ENCODE measurements at regions not wholly inside any gene's neighbourhood (a gene's known extent, or its start where the extent isn't known, plus 50 kb on each side); places are given as distances from the start of the nearest gene placed in this dataset.

DNA sequence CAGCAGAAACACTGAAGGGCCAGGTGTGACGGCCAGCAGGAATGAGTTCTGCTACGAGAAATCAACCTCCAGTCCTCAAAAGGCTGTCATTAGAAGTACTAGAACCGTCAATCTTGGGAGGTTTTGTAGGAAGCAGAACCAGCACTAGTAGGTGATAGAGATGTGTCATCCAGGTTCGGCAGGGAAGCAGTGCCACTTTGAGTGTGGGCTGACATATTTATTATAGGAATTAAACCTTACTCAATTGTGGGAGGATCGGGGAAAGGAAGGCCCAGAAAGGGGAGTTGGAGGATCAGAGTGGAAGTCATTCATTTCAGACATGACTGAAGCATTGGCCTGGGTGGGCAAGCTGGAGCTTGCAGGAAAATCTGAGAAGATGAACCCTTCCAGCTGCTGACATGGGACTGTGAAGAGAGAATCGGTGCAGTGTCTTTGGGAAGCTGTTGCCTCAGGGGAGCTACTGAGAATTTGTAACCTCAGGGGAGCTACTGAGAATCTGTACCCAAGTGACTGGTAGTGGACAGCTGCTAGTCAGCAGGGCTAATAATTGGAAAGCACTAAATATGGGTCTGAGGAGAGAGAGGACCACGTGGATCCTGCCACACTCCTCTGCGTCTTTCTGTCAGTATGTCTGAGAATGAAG is 177.4 kb downstream of the SPRY1 start:
- TF ChIP-seq, protein P1, sequence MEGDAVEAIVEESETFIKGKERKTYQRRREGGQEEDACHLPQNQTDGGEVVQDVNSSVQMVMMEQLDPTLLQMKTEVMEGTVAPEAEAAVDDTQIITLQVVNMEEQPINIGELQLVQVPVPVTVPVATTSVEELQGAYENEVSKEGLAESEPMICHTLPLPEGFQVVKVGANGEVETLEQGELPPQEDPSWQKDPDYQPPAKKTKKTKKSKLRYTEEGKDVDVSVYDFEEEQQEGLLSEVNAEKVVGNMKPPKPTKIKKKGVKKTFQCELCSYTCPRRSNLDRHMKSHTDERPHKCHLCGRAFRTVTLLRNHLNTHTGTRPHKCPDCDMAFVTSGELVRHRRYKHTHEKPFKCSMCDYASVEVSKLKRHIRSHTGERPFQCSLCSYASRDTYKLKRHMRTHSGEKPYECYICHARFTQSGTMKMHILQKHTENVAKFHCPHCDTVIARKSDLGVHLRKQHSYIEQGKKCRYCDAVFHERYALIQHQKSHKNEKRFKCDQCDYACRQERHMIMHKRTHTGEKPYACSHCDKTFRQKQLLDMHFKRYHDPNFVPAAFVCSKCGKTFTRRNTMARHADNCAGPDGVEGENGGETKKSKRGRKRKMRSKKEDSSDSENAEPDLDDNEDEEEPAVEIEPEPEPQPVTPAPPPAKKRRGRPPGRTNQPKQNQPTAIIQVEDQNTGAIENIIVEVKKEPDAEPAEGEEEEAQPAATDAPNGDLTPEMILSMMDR (IDR thresholded peaks at IDR 0.05) = no peak
- H3K4me3 ChIP-seq = no peak overlapping the region
- H3K27me3 ChIP-seq = no peaks in the 10 kb centered on the region
- no peak for ATAC-seq
- H3K27ac ChIP-seq = no peak overlapping the region
- H3K4me1 ChIP-seq = no peaks in the 10 kb centered on the region
- no peak for DNase-seq
- intact Hi-C loops (cut with DNase I) = no loop called here
- H3K36me3 ChIP-seq = no peaks in the 10 kb centered on the region
- H3K9me3 ChIP-seq = no peaks in the 10 kb centered on the region

DNA sequence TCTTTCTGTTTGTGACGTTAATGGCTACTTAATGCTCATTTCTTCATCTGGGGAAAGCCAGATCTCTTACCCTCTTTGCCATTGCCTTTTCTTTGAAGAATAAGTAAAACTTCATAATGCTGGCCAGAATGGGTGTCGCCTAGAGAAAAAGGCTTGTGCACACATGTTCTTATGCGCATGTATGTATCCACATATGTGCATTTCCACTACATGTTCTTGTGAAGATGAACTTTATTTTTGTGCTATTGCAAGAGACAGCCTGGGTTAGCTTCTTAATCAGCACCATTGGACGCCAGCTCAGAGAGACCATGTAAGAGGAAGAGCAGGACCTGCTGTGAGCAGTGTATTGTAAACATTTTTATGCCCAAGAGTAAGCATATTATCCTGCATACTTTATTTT is 178.7 kb downstream of the SPRY1 start:
- H3K4me1 ChIP-seq = no peaks in the 10 kb centered on the region
- DNase-seq (no peak), ATAC-seq (no peak)
- H3K9me3 ChIP-seq = no peaks in the 10 kb centered on the region
- H3K27ac ChIP-seq = no peak overlapping the region
- intact Hi-C loops (cut with DNase I) = no loop called here
- H3K27me3 ChIP-seq = no peaks in the 10 kb centered on the region
- no peaks in the 10 kb centered on the region for H3K36me3 ChIP-seq
- TF ChIP-seq, protein P1 (IDR thresholded peaks at IDR 0.05) = no peak
- H3K4me3 ChIP-seq = no peak overlapping the region

DNA sequence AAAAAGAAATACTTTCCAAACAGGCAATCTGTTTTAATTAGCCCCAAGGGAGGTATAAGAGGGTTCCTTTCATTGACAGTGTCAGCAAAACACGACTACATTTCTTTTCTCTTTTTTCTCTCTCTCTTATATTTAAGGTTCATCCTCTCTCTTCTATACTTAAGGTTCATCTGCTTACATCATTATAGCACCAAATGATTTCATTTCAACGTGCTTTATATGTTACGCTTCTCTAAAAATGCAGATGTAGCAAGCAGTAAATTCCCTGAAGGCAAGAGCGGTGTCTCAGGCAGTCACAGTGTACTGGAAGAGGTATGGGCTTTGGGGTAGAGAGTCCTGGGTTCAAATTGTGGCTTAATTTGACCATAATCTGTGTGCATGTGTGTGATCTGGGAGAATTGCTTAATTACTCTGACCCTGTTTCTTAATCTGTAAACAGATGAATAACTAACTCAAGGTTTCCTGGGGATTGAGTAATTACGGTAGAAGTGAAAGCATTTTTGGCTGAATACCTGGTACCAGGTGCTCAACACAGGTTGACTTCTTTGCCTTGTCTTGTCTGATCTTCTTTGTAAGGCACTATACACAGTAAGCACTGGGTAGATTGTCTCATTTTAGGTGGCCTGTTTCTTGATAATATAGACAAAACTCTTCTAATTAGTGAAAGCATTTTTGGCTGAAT is 180.8 kb downstream of the SPRY1 start:
- intact Hi-C loops (cut with DNase I) = no loop called here
- peaks cover 3% of the 10 kb centered on the region for H3K9me3 ChIP-seq
- TF ChIP-seq, protein P1 (IDR thresholded peaks at IDR 0.05) = no peak

DNA sequence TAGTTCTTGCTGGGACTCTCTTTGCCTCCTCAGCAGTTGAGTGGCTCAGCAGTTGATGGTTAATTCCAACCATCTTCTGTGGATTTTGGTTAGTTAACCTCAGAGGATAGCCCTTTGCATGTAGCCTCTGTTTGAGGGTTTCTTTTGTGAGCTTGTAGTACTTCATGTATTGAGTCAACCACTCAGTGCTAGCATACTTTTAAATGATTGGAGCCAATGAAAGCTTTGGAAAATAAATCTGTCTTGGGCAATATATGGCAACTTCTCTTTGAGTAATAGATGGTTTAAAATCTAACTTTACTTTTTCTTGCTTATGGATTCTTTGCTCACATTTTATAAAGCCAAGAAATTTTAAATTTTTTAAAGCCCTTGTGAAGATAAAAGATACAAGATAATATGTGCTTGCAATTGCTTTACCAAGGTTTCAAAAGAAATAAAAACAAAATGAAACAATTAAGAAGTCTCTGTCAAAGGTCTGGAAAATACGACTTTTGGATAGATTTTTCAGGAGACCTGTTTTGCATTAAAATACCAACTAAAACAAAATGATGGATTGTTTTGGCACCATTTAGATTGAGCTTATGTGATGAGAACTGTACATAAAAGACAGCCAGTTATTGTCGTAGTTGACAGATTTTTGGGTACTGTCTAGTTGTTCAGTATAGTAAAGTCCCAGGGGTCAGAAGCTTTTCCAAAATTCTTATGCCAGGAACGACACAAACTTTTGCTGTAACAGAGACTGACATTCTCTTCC is 181.9 kb downstream of the SPRY1 start:
- TF ChIP-seq, protein P1 (IDR thresholded peaks at IDR 0.05) = no peak
- ATAC-seq = no peak
- no peaks in the 10 kb centered on the region for H3K36me3 ChIP-seq
- intact Hi-C loops (cut with DNase I) = no loop called here
- no peaks in the 10 kb centered on the region for H3K4me1 ChIP-seq
- no peak overlapping the region for H3K4me3 ChIP-seq
- H3K9me3 ChIP-seq = peaks cover 3% of the 10 kb centered on the region
- no peak for DNase-seq
- no peaks in the 10 kb centered on the region for H3K27me3 ChIP-seq
- H3K27ac ChIP-seq = no peak overlapping the region

More for the DNA sequence above, 180.8 kb downstream of the SPRY1 start:
- no peak for ATAC-seq
- Histone ChIP-seq H3K27ac (no peak overlapping the region), H3K36me3 (no peaks in the 10 kb centered on the region), H3K4me1 (no peaks in the 10 kb centered on the region), H3K27me3 (no peaks in the 10 kb centered on the region), H3K4me3 (no peak overlapping the region)
- no peak for DNase-seq

DNA sequence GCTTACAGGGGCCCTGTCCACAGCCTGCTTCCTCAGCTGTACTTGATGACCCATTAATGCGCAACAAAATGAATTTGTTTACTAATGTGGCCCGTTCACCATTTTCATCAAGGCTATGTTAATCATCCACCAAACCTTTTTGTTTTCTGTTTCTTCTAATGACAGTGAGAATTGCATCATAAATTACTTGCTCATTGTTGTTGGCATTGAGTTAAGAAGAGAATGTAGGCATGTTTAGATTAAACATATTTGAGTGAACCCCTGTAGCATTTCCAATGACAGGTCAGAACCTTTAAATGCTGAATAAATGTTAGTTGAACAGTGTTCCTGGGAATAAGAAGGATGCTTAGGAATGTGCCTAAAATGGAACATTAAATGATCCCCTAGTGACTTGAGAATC is 183.4 kb downstream of the SPRY1 start:
- DNase-seq (no peak), ATAC-seq (no peak)
- H3K27ac ChIP-seq = no peak overlapping the region
- H3K27me3 ChIP-seq = no peaks in the 10 kb centered on the region
- TF ChIP-seq, protein P1 (IDR thresholded peaks at IDR 0.05) = no peak
- no peaks in the 10 kb centered on the region for H3K36me3 ChIP-seq
- no peak overlapping the region for H3K4me3 ChIP-seq
- no peaks in the 10 kb centered on the region for H3K4me1 ChIP-seq
- peaks cover 3% of the 10 kb centered on the region for H3K9me3 ChIP-seq
- intact Hi-C loops (cut with DNase I) = no loop called here
